HG02981 (cell line): ENCODE measurements at regions not wholly inside any gene's neighbourhood (a gene's known extent, or its start where the extent isn't known, plus 50 kb on each side); places are given as distances from the start of the nearest gene placed in this dataset.
"Not testable (repeated sequence)": the region's sequence is repeated elsewhere in the genome, so short reads cannot be mapped to it uniquely, and the experiment has no call there.

ENCODE experiments used
- ATAC-seq: cut with Tn5 transposase; IDR thresholded peaks from one replicate; pipeline ENCODE4 v1.9.1; 2021; ENCODE audit warnings: mild to moderate bottlenecking, moderate library complexity; ENCODE audit not compliant: unreplicated experiment

- ATAC-seq, result no peak
Observed at GRCh38 chr21:35713914-35714313, 346.4 kb downstream of the SETD4 start.

DNA sequence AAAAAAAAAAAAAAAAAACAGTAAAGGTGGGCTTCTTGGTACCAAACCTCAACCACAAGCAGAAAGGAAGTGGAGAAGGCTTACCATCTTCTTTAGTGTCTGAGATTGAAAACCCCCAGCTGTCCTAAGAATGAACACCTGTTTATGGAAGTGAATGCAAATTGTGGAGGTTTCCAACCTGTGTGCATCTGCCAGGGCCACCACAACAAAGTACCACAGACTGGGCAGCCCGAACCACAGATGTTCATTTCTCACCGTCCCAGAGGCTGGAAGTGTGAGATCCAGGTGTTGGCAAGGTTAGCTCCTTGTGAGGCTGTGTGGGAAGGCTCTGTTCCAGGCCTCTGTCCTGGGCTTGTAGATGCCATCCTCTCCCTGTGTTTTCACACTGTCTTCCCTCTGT is 348.7 kb downstream of the SETD4 start:
- no peak for ATAC-seq

DNA sequence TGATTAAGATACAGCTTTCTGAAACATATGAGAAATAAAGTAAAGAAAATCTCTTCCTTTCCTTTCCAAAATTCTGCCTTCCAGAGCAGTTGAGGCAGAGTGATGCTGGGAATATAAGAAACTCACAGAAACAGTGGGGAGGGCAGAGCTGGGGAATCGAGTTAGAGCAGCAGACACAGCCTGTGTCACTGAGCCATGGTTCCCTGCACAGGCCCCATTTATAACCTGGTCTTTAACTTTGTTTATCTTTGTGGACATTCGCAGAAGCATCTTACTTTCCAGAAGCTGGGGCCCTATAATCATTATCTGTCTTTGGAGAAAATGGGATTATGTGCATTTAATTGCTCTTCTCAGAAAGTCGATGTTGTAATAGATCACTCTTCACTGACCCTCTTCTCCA is 349.1 kb downstream of the SETD4 start:
- ATAC-seq, result no peak

GRCh38 chr21:35709990-35710389 is 350.3 kb downstream of the SETD4 start:
- ATAC-seq, result not testable (repeated sequence)

DNA sequence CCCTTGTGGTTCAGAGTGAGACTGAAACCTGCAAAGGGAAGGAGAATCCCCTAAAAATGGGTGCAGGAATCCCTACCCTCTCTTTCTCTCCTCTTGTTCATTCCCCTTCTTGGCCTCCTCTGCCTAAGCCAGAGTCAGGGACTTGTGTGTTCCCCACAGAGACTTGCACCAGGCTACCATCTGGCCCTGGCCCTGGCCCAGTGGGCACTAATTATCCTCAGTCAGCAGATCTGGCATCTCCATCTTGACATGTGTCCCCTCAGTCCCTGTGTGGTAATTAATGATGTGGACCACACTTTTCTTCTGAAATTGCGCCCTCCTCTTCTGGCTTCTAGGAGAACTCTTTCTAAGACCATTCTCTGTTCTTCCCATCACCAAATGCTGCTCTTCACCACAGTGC is 354.4 kb downstream of the SETD4 start:
- ATAC-seq, result no peak

- no peak for ATAC-seq
Observed at GRCh38 chr21:35705237-35705887, 355.0 kb downstream of the SETD4 start.

DNA sequence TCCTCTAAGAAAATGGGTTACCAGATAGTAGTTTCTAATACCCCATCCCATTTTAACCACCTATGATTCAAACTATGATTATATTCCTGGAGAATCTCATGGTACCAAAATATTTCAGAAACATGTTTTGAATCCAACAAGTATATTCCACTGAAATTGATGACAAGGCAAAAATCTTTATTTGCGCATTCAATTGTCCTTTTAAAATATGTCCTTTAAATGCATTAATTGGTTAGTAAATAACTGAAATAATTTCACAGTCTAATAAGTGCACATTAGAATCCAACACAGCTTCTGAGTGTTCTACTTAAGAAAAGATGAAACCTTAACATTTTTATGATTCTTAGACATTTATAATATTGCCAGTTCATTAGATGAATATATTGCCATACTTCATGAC is 356.6 kb downstream of the SETD4 start:
- ATAC-seq, result no peak

DNA sequence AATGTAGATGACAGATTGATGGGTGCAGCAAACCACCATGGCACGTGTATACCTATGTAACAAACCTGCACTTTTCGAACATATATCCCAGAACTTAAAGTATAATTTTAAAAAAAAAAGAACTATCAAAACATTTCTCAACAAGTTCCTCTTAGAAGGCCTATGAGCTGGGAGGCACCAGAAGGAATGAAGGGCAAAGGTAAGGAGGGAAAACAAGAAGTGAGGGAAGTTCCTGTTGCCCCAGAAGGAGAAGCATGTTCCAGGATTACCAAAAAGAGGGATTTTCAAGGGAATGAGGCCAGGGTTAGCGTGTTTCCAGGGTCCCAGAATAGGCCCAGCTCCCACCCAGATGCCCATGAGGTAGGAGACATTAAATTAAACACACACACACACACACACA is 361.0 kb downstream of the SETD4 start:
- ATAC-seq, result no peak

DNA sequence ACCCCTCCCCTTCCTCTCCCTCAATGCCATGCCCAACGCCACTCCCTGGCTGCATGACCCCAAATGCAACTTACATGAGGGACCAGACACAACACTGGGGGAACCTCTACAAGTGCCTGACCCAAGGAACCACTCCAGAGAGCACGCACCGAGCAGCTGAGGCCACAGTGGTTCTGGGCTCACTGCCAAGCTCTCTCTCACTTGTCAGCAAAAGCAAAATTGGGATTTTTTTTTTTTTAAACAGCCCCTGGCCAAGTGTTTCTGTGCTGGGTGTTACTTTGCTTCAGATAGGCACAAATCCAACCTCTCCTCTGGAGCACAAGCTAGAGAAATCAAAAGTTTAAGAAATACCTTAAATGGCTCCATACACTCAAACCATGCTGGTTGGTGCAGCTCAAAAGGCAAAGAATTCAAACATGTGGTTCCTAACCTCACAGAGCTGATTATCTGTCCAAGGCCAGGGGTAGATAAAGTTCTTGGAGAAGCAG is 363.0 kb downstream of the SETD4 start:
- no peak for ATAC-seq

DNA sequence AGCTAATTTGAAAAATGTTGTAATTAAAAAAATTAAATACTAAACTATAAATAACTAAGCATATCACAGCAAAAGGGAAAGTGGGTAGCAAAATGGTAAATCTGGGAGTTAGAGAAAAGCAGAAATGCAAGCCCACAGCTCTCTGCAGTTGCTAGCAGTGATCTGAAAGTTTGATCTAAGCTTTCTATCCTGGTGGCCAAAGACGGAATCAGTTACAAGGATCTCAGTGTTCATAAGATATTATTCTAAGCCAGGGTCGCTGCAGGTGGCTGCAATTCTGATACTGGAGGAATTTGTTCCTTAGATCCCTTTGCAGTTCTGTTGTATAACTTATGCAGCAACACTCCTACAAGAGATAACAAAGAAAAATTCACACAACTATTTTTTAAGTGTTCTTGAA is 363.7 kb downstream of the SETD4 start:
- ATAC-seq, result no peak

GRCh38 chr21:35692311-35692710 is 368.0 kb downstream of the SETD4 start:
- ATAC-seq, result no peak

GRCh38 chr21:35690436-35690835 is 369.9 kb downstream of the SETD4 start:
- no peak for ATAC-seq

DNA sequence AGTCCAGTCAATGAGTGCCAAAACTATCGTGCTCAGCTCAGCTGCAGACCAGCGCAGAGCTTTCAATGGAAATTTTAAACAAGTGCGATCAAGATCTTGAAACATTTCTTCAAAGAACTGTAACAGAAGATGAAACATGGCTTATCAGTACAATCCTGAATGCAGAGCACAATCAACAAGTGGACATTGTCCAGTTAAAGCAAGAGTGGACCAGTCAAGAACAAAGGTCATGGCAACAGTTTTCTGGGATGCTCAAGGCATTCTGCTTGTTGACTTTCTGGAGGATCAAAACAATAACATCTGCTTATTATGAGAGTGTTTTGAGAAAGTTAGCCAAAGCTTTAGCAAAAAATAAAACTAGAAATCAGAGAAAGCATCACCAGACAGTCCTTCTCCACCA is 374.2 kb downstream of the SETD4 start:
- no peak for ATAC-seq

GRCh38 chr21:35683664-35684304 is 376.5 kb downstream of the SETD4 start:
- ATAC-seq, result no peak

GRCh38 chr21:35682904-35683549 is 377.3 kb downstream of the SETD4 start:
- no peak for ATAC-seq

GRCh38 chr21:35681946-35682345 is 378.4 kb downstream of the SETD4 start:
- ATAC-seq, result no peak

GRCh38 chr21:35679076-35679475 is 381.2 kb downstream of the SETD4 start:
- no peak for ATAC-seq

GRCh38 chr21:35678393-35678792 is 381.9 kb downstream of the SETD4 start:
- ATAC-seq, result no peak

- ATAC-seq, result no peak
Observed at GRCh38 chr21:35677298-35677841, 383.0 kb downstream of the SETD4 start.

DNA sequence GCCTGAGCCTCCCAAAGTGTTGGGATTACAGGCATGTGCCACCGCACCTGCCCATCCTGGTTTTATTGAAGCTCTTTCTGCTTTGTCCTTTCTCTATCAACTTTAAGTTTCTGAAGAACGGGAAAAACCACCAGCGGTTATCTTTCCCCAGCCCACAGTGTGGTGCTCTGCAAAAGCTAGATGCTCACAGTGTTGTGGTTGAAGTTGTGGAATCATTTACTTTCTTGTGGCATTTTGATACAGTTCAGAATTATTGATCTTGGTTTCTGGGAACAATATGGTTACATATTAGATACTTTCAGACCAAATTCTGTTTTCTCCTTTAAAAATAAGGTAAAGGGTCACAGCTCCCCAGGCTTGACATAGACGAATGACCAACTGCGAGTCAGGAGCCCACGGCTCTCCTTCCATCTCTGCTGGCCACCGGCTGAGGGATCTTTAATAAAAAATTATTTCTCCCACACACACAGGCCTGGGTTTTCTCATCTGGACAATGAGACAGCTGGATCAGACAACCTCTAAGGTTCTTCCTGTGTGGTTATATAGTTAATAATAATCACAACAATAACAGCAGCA is 385.3 kb downstream of the SETD4 start:
- no peak for ATAC-seq

DNA sequence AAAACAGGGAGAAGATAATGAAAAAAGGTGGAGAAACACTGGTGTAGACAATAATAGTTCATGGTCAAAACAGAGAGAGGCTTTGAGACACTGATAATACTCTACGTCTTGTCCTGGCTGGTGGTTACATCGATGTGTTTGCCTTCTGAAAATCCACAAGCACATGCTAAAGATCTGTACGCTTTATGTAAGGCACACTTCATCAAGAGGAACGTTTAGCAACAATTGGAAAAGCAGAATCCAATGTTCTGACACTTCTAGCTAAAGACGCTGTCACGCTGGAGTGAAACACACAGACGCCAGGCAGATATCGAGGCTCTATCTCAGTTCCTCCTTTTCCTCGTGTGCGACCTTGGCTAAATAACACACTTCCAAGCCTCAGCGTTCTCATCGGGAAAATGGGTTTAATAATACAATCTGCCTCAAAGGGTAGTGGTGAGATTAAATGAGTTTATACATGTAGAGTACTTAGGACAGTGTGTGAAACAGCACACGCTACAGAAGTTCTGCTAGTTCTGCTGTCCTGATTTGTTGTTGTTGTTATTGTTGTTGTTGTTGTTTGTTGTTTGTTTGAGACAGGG is 386.1 kb downstream of the SETD4 start:
- ATAC-seq, result no peak
